ENCODE measurements at regions not wholly inside any gene's neighbourhood (a gene's known extent, or its start where the extent isn't known, plus 50 kb on each side); places are given as distances from the start of the nearest gene placed in this dataset.

GRCh38 chr18:66994790-66995189 is 390.9 kb upstream of the CDH19 start:
- no peak overlapping the region for H3K27ac Mint-ChIP-seq
- DNase-seq, result no peak
- ATAC-seq (replicated peaks), result no peak
- H3K36me3 Mint-ChIP-seq, result no peaks in the 10 kb centered on the region
- H3K9me3 Mint-ChIP-seq, result peaks cover 0 to 2% of the 10 kb centered on the region in 2 donors
- no peak overlapping the region for H3K4me3 Mint-ChIP-seq
- H3K27me3 Mint-ChIP-seq, result no peaks in the 10 kb centered on the region
- H3K4me1 Mint-ChIP-seq, result no peaks in the 10 kb centered on the region

- ATAC-seq (replicated peaks), result no peak
- Mint-ChIP-seq H3K4me1 (no peaks in the 10 kb centered on the region), H3K27ac (no peak overlapping the region), H3K27me3 (no peaks in the 10 kb centered on the region), H3K36me3 (no peaks in the 10 kb centered on the region), H3K9me3 (peaks cover 0 to 2% of the 10 kb centered on the region in 2 donors), H3K4me3 (no peak overlapping the region)
- no peak for DNase-seq
These were observed 389.6 kb upstream of the CDH19 start for GRCh38 chr18:66993492-66993891.

- Mint-ChIP-seq H3K9me3 (peaks cover 0 to 3% of the 10 kb centered on the region in 2 donors), H3K27me3 (no peaks in the 10 kb centered on the region), H3K4me1 (no peaks in the 10 kb centered on the region), H3K27ac (no peak overlapping the region), H3K4me3 (no peak overlapping the region), H3K36me3 (no peaks in the 10 kb centered on the region)
- ATAC-seq (replicated peaks), result no peak
- no peak for DNase-seq
These were observed 387.0 kb upstream of the CDH19 start for GRCh38 chr18:66990909-66991308.

- no peaks in the 10 kb centered on the region for H3K4me1 Mint-ChIP-seq
- no peak overlapping the region for H3K4me3 Mint-ChIP-seq
- no peaks in the 10 kb centered on the region for H3K36me3 Mint-ChIP-seq
- no peak overlapping the region for H3K27ac Mint-ChIP-seq
- DNase-seq (no peak), ATAC-seq (replicated peaks) (no peak)
- no peaks in the 10 kb centered on the region for H3K27me3 Mint-ChIP-seq
- H3K9me3 Mint-ChIP-seq, result peaks cover 1 to 6% of the 10 kb centered on the region in 2 donors
These were observed 375.1 kb upstream of the CDH19 start for GRCh38 chr18:66979009-66979408.

- Mint-ChIP-seq H3K36me3 (no peaks in the 10 kb centered on the region), H3K4me3 (no peak overlapping the region), H3K4me1 (no peaks in the 10 kb centered on the region), H3K27me3 (no peaks in the 10 kb centered on the region), H3K9me3 (peaks cover 1 to 6% of the 10 kb centered on the region in 2 donors), H3K27ac (no peak overlapping the region)
- DNase-seq (no peak), ATAC-seq (replicated peaks) (no peak)
These were observed 368.8 kb upstream of the CDH19 start for GRCh38 chr18:66972681-66973080.

GRCh38 chr18:66971960-66972359 is 368.1 kb upstream of the CDH19 start:
- no peaks in the 10 kb centered on the region for H3K4me1 Mint-ChIP-seq
- no peaks in the 10 kb centered on the region for H3K36me3 Mint-ChIP-seq
- H3K4me3 Mint-ChIP-seq, result no peak overlapping the region
- no peak for ATAC-seq (replicated peaks)
- H3K27ac Mint-ChIP-seq, result no peak overlapping the region
- no peak for DNase-seq
- peaks cover 1 to 6% of the 10 kb centered on the region in 2 donors for H3K9me3 Mint-ChIP-seq
- H3K27me3 Mint-ChIP-seq, result no peaks in the 10 kb centered on the region

GRCh38 chr18:66966171-66966570 is 362.3 kb upstream of the CDH19 start:
- no peaks in the 10 kb centered on the region for H3K4me1 Mint-ChIP-seq

GRCh38 chr18:66958309-66958708 is 354.4 kb upstream of the CDH19 start:
- Mint-ChIP-seq H3K4me1 (no peaks in the 10 kb centered on the region), H3K9me3 (peaks cover 0 to under 1% of the 10 kb centered on the region in 2 donors)
- ATAC-seq (replicated peaks), result no peak

More at GRCh38 chr18:66966171-66966570, 362.3 kb upstream of the CDH19 start:
- no peak overlapping the region for H3K27ac Mint-ChIP-seq
- H3K9me3 Mint-ChIP-seq, result no peaks in the 10 kb centered on the region
- no peak overlapping the region for H3K4me3 Mint-ChIP-seq
- no peaks in the 10 kb centered on the region for H3K27me3 Mint-ChIP-seq
- ATAC-seq (replicated peaks) (no peak), DNase-seq (no peak)
- no peaks in the 10 kb centered on the region for H3K36me3 Mint-ChIP-seq

GRCh38 chr18:66951750-66952149 is 347.9 kb upstream of the CDH19 start:
- Mint-ChIP-seq H3K36me3 (no peaks in the 10 kb centered on the region), H3K9me3 (peaks cover 0 to 5% of the 10 kb centered on the region in 2 donors), H3K27ac (no peak overlapping the region), H3K4me3 (no peak overlapping the region), H3K27me3 (no peaks in the 10 kb centered on the region), H3K4me1 (no peaks in the 10 kb centered on the region)
- DNase-seq (no peak), ATAC-seq (replicated peaks) (no peak)

More at GRCh38 chr18:66958309-66958708, 354.4 kb upstream of the CDH19 start:
- no peaks in the 10 kb centered on the region for H3K36me3 Mint-ChIP-seq
- H3K4me3 Mint-ChIP-seq, result no peak overlapping the region
- H3K27me3 Mint-ChIP-seq, result no peaks in the 10 kb centered on the region
- no peak overlapping the region for H3K27ac Mint-ChIP-seq
- no peak for DNase-seq

- H3K9me3 Mint-ChIP-seq, result peaks cover 0 to 7% of the 10 kb centered on the region in 2 donors
- no peak overlapping the region for H3K4me3 Mint-ChIP-seq
- no peak for ATAC-seq (replicated peaks)
- no peaks in the 10 kb centered on the region for H3K27me3 Mint-ChIP-seq
- H3K27ac Mint-ChIP-seq, result no peak overlapping the region
- H3K36me3 Mint-ChIP-seq, result no peaks in the 10 kb centered on the region
- no peak for DNase-seq
- no peaks in the 10 kb centered on the region for H3K4me1 Mint-ChIP-seq
These were observed 345.5 kb upstream of the CDH19 start for GRCh38 chr18:66949419-66949818.

GRCh38 chr18:66937546-66937945 is 333.7 kb upstream of the CDH19 start:
- no peak overlapping the region for H3K4me3 Mint-ChIP-seq
- H3K9me3 Mint-ChIP-seq, result peaks cover 5% of the 10 kb centered on the region in 2 donors
- DNase-seq, result no peak
- H3K4me1 Mint-ChIP-seq, result no peaks in the 10 kb centered on the region
- no peaks in the 10 kb centered on the region for H3K36me3 Mint-ChIP-seq
- no peaks in the 10 kb centered on the region for H3K27me3 Mint-ChIP-seq
- no peak for ATAC-seq (replicated peaks)
- no peak overlapping the region for H3K27ac Mint-ChIP-seq

- Mint-ChIP-seq H3K4me3 (no peak overlapping the region), H3K4me1 (no peaks in the 10 kb centered on the region), H3K36me3 (no peaks in the 10 kb centered on the region), H3K27ac (no peak overlapping the region), H3K9me3 (peaks cover 0 to 4% of the 10 kb centered on the region in 2 donors), H3K27me3 (no peaks in the 10 kb centered on the region)
- no peak for ATAC-seq (replicated peaks)
- no peak for DNase-seq
These were observed 327.1 kb upstream of the CDH19 start for GRCh38 chr18:66931010-66931409.

- DNase-seq (no peak), ATAC-seq (replicated peaks) (no peak)
- Mint-ChIP-seq H3K9me3 (no peaks in the 10 kb centered on the region), H3K27ac (no peak overlapping the region), H3K4me1 (no peaks in the 10 kb centered on the region), H3K36me3 (no peaks in the 10 kb centered on the region), H3K27me3 (no peaks in the 10 kb centered on the region), H3K4me3 (no peak overlapping the region)
These were observed 312.9 kb upstream of the CDH19 start for GRCh38 chr18:66916834-66917233.

- Mint-ChIP-seq H3K36me3 (no peaks in the 10 kb centered on the region), H3K9me3 (peaks cover 0 to 2% of the 10 kb centered on the region in 2 donors)
These were observed 296.9 kb upstream of the CDH19 start for GRCh38 chr18:66900837-66901236.

GRCh38 chr18:66895631-66896030 is 291.7 kb upstream of the CDH19 start:
- peaks cover 0 to 3% of the 10 kb centered on the region in 2 donors for H3K9me3 Mint-ChIP-seq

More at GRCh38 chr18:66900837-66901236, 296.9 kb upstream of the CDH19 start:
- no peak overlapping the region for H3K4me3 Mint-ChIP-seq
- ATAC-seq (replicated peaks), result no peak
- no peaks in the 10 kb centered on the region for H3K27me3 Mint-ChIP-seq
- DNase-seq, result no peak
- H3K4me1 Mint-ChIP-seq, result no peaks in the 10 kb centered on the region
- no peak overlapping the region for H3K27ac Mint-ChIP-seq

GRCh38 chr18:66894851-66895250 is 291.0 kb upstream of the CDH19 start:
- Mint-ChIP-seq H3K4me3 (no peak overlapping the region), H3K36me3 (no peaks in the 10 kb centered on the region), H3K27me3 (no peaks in the 10 kb centered on the region), H3K4me1 (no peaks in the 10 kb centered on the region), H3K9me3 (peaks cover 0 to 3% of the 10 kb centered on the region in 2 donors), H3K27ac (no peak overlapping the region)
- DNase-seq, result no peak
- no peak for ATAC-seq (replicated peaks)

More at GRCh38 chr18:66895631-66896030, 291.7 kb upstream of the CDH19 start:
- Mint-ChIP-seq H3K27me3 (no peaks in the 10 kb centered on the region), H3K4me1 (no peaks in the 10 kb centered on the region), H3K27ac (no peak overlapping the region), H3K4me3 (no peak overlapping the region), H3K36me3 (no peaks in the 10 kb centered on the region)
- DNase-seq (no peak), ATAC-seq (replicated peaks) (no peak)

Measured in stimulated activated naive B cell treated with anti-CD40 and anti-IgM and Interleukin-4, amounts not matched to agents 10 μg/mL and 1 μg/mL and 100 μg/mL, for 72 hours (primary cell).